HG03565 (cell line): ENCODE measurements at regions not wholly inside any gene's neighbourhood (a gene's known extent, or its start where the extent isn't known, plus 50 kb on each side); places are given as distances from the start of the nearest gene placed in this dataset.
"Not testable (repeated sequence)": the region's sequence is repeated elsewhere in the genome, so short reads cannot be mapped to it uniquely, and the experiment has no call there.

Experiments used
- ATAC-seq: cut with Tn5 transposase; IDR thresholded peaks from one replicate; pipeline ENCODE4 v1.9.1; 2021; ENCODE audit warnings: mild to moderate bottlenecking, moderate library complexity; ENCODE audit not compliant: unreplicated experiment

DNA sequence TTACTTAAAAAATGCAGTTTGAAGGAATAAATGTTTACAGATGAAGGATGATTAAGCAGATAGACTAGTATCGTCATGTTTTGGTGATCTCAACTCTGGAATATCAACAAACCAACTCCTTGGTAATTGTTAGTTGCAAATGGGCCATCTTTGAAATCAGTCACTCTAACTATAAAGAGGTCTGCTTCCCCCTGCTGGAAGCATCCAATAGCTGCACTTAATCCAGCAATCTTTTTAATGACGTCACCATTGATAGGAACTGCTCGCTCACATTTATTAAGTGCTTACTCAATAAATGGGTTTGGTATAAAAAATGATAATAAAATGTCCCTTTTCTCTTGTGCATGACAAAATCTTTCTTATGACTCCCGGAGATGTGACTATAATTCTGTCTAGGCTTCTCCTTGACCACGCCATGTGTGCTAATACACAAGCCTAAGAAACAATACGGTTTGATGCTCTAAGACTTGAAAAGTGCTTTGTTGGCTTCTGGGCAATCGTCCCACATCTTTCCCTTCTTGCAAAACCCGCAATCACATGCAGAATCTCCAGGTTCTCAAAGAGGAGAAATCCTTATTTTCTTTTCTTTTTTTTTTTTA is 227.6 kb upstream of the POU1F1 start:
- ATAC-seq: peak; percentile 90

GRCh38 chr3:87501076-87501475 is 224.7 kb upstream of the POU1F1 start:
- ATAC-seq: no peak

DNA sequence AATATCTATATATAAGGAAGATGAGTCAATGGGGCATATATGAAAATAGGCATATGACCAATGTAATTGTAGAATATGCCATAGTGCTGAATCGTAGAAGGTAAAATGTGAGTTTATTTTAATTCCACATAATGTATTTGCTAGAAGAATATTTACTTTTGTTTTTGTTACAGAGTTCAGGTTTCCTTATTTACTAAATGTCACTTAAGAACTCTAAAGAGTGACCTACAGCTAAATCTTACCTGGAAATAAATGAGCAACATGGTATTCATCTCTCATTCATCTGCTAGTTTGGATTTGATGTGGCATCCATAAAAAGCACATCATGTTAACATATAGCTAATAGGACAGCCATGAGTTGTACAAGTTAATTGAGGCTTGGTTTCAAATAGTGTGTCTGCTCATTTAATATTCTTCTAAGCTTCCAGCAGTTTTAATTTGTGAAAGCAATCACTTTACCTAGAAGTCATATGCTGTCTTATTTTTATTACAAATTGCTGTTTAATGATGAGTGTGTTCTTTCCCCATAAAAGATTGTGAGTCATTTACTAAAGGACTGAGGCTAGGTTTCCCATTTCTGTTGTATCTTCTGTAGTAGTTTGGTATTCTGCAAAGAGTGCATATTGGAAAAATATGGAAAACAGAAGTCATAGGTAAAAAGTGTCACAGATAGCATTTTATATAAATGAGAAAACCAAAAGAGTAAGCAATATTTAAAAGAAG is 222.1 kb upstream of the POU1F1 start:
- ATAC-seq: no peak

DNA sequence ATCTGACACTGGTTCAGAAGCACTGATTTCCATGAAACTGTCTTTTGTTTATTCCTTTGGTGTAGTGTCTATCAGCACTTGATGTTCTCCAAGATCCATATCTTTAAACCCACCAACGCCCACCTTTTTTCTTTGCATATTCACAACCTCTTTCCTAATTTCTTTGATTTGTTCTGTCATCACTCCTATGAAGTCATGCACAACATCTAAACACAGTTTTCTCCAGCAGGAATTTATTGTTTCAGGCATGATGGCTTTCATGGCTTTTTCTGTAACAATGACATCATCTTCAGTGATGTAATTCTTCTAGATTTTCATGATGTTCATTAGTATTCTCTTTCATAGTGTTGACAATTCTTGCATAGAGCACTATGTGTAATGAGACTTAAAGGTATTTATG is 219.6 kb upstream of the POU1F1 start:
- no peak for ATAC-seq

GRCh38 chr3:87494264-87494663 is 217.9 kb upstream of the POU1F1 start:
- ATAC-seq: no peak

DNA sequence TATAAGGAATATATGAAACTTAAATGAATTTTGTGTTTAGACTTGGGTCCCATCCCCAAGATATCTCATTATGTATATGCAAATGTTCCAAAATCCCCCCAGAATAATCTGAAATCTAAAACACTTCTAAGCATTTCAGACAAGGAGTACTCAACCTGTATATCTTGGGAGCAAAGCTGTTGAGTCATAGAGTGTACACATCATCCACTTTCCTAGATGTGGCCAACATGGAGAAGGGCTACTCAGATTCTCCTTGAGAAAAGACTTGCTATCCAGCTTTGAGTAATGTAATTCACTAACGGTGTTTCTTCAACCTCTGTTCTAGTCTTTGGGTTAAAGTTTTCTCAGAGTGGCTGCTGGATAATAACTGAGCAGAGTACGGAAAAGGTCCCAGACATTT is 215.5 kb upstream of the POU1F1 start:
- no peak for ATAC-seq

DNA sequence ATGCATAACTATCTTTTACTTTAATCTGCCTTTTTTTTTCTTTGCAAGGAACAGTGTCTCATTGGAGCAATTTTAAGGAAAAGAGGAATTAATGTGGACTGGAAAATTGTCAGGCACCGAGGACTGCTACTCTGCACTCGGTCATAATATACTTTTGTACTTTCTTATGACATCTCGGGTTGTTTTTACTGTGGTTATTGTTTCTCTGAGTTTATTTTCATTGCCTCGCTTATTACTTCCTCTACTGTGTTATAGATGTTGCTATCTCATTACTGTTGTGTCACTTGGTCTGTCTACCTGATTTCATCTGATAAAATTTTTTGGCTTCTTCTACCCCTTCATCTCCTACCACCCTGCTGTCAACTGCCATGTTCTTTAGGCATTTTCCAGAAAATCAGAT is 213.5 kb upstream of the POU1F1 start:
- ATAC-seq: no peak

DNA sequence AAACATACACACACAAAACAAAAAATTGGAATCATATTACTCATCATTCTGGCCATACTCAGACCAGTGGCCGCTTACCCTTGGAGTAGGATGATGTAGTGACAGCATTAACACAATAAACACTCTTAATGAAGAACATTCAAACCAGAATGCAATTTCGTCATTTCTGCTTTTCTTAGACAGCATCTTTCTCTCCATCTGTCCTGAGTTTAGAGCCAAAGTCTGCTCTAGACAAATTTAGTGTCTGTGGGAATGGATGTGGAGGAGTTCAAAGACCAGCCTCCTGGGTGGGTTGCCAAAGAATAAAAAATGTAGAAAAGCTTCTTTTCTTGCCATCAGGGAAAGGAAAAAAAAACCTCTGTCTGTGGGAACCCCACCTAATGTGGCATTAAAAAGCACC is 212.4 kb upstream of the POU1F1 start:
- ATAC-seq: no peak

- ATAC-seq: not testable (repeated sequence)
Measured at GRCh38 chr3:87486635-87487034, 210.3 kb upstream of the POU1F1 start.

- no peak for ATAC-seq
Measured at GRCh38 chr3:87486115-87486514, 209.7 kb upstream of the POU1F1 start.

DNA sequence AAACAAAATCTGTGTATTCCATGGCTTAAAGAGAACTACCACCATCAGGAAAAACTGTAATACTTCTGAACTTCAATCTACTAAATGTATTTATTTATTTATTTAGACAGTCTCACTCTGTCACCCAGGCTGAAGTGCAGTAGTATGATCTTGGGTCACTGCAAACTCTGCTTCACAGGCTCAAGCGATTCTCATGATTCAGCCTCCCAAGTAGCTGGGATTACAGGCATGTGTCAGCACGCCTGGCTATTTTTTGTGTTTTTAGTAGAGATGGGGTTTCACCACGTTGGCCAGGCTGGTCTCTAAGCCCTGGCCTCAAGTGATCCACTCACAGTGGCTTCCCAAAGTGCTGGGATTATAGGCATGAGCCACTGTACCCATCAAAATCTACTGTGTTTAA is 202.3 kb upstream of the POU1F1 start:
- ATAC-seq: no peak

DNA sequence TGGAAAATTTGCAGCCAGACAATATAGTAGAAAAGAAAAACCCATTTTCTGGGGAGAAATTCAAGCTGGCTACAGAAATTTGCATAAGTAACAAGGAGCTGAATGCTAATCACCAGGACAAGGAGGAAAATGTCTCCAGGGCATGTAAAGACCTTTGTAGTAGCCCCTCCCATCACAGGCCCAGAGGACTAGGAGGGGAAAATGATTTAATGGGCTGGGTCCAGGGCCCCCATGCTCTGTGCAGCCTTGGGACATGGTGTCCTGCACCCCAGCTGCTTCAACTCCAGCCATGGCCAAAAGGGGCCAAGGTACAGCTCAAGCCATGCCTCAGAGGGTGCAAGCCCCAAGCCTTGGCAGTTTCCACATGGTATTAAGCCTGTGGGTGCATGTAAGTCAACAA is 197.6 kb upstream of the POU1F1 start:
- ATAC-seq: no peak

DNA sequence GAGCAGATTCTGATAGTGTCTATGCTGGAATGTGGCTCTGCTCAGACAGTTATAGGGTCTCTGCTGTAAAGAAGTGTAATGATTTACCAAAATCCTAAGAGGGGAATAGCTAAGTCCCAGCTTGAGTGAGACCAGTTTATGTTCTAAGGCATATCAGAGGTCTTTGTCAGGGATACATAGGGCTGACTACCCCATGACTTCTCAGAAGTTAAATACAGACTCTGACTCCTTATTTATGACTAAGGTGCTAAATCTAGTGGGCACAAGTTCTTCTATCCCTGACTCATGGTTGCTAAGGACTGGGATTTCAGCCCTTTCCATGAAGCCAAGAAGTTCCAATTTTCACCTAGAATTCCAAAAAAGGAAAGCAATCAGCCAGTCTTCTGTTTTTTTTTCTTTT is 192.6 kb upstream of the POU1F1 start:
- ATAC-seq: no peak

DNA sequence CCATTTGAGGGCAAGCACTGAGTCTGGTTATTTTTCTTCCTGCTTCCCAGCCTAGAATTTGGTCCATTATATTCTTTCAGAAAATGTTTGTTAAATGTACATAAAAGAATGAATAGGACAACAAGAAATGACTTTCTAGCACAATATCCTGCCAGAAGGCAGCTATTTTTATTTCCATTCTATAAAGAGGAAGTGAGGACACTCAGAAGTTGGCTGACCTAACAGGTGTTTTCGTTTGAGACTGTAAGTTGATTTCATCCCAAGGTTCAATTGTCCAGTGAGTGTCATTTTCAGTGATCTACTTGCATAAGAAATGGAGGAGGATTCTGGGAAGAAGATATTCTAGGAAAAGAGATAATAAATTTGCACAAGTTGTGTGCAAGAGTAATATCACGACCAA is 191.9 kb upstream of the POU1F1 start:
- no peak for ATAC-seq

- ATAC-seq: no peak
Measured at GRCh38 chr3:87462228-87462627, 185.8 kb upstream of the POU1F1 start.

- no peak for ATAC-seq
Measured at GRCh38 chr3:87461443-87461842, 185.1 kb upstream of the POU1F1 start.

DNA sequence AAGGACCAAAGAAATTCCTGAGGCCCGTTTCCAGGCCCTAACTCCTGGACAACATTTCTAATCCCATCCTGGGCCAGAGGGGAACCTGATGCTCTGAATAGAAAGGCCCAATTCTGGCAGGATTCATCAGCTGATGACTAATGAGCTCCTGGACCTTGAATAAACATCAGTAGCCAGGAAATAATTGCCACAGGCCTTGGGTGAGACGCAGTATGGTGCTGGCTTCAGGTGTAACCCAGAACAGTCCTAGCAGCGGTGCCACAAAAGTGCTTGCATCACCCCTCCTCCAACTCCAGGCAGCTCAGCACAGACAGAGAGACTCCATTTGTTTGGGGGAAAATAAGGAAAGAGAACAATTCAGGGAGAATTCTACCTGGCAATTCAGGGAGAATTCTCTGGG is 184.7 kb upstream of the POU1F1 start:
- ATAC-seq: no peak

DNA sequence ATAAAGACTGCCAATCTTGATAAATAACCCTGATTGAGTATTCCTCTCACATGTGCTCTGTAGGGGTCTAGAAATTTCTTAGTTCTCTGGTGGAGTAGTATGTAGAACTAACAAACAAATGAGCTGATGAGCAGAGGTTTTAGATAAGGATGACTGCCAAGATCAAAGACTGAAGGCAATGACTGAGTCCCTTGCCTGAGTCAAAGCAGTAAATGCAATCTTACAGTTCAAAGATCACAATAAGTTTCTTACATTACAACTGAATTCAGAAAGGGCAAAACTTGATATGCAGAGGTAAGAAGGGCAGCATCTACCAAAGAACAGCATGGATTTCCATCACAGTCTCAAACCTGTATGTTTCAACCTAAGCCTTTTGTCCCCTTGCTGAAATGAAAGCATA is 172.2 kb upstream of the POU1F1 start:
- ATAC-seq: no peak

DNA sequence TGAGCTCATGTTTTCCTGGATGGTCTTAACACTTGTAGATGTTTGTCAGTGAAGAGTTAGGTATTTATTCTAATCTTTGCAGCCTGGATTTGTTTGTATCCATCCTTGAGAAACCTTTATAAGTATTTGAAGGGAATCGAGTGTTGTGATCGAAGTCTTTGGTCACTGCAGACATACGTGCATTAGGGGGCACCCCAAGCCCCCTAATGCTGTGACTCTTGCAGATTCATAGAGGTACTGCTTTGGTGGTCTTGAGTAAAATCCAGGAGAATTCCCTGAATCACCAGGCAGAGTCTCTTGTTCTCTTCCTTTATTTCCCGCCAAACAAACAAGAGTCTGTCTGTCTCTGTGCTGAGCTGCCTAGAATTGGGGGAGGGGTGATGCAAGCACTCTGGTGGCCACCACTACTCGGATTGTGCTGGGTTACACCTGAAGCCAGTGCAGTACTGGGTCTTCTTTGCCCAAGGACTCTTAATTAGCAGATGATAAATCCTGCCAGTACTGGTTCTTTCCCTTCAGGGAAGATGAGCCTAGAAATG is 170.5 kb upstream of the POU1F1 start:
- no peak for ATAC-seq

DNA sequence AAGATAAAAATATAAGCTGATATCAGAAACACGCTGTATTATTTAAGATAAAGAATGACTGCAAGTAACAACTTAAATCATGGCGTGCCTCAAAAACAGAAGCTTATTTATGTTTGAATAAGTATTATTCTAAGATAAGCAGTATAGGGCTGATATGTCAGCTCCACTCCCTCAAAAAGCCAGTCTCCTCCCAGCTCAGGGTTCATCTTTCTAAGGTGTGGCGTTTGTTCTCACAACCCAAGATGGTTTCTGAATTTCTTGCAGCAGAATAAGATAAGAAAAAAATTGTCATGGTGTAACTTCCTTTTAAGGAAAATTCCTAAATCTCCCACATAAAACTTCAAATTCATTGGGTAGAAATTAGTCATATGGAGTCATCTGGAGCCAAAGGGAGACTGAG is 166.1 kb upstream of the POU1F1 start:
- ATAC-seq: no peak

- ATAC-seq: no peak
Measured at GRCh38 chr3:87437765-87438164, 161.4 kb upstream of the POU1F1 start.

- ATAC-seq: no peak
Measured at GRCh38 chr3:87436781-87437543, 160.6 kb upstream of the POU1F1 start.
